Erythroblast (primary cell): ENCODE measurements at regions not wholly inside any gene's neighbourhood (a gene's known extent, or its start where the extent isn't known, plus 50 kb on each side); places are given as distances from the start of the nearest gene placed in this dataset.

ENCODE experiments used
- GATA1 ChIP-seq: IDR thresholded peaks from 2 replicates; pipeline ENCODE4 v1.6.1; 2011; ENCODE audit warnings: low read depth, mild to moderate bottlenecking, control low read depth, low read length, moderate library complexity
- POLR2A ChIP-seq: IDR thresholded peaks from 2 replicates; pipeline ENCODE4 v1.6.1; 2011; ENCODE audit warnings: mild to moderate bottlenecking, low read length

DNA sequence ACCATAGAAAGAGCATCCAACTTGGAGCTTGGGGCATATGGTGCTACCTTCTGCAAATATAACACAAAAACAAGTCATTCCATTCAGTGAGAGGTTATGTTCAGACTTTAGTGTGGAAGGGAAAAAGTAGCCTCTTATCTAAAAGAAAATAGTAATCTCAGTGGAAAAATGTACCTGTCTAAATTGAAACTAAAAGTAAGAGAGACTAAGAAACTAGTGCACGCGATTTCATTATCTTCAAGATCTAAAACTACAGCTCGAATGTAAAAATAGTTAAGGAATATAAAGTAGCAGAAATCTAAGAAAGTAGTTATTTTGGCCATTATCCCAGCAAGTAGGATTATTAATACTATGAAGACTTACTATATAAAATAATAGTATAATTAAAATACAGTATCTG, 233.0 kb upstream of the PPP1R3A start:
- TF ChIP-seq POLR2A, result no peak
- TF ChIP-seq GATA1, result no peak
